PC-9 (cell line): ENCODE measurements at regions not wholly inside any gene's neighbourhood (a gene's known extent, or its start where the extent isn't known, plus 50 kb on each side); places are given as distances from the start of the nearest gene placed in this dataset.
"Not testable (repeated sequence)": the region's sequence is repeated elsewhere in the genome, so short reads cannot be mapped to it uniquely, and the experiment has no call there.

Experiments
- BruUV-seq: library from RNA; stranded (reverse); fragments of 400-500 nt; replicated peaks from 2 replicates; lab custom pipeline; 2021; lab: Mats Ljungman, UMichigan
- CTCF ChIA-PET: fragments of 300-600 bp; sonication (Branson Sonifier 250); formaldehyde crosslinking; loops from one replicate; lab custom pipeline; 2022; ENCODE audit warnings: antibody characterized with exemption; lab: Charles Lee
- POLR2A ChIA-PET: fragments of 300-600 bp; sonication (Branson Sonifier 250); formaldehyde crosslinking; loops from one replicate; lab custom pipeline; 2022; ENCODE audit warnings: antibody characterized with exemption; ENCODE audit not compliant: unreplicated experiment; lab: Charles Lee
- DNase-seq, 2 experiments: peaks; one replicate each; pipeline versions ENCODE4 v3.0.0 to v3.0.0-alpha.2; 2015 to 2022; ENCODE audit warnings: mixed read lengths in 1 of 2
- H2AFZ ChIP-seq: fragments of 200-600 bp; sonication (generic); 2 replicates; pipeline ENCODE4 v1.8.1; 2017; ENCODE audit warnings: antibody characterized with exemption
- H3F3A ChIP-seq: fragments of 200-600 bp; sonication (generic); 2 replicates; pipeline ENCODE4 v1.8.1; 2017; ENCODE audit warnings: antibody characterized with exemption, mild to moderate bottlenecking, low read depth; ENCODE audit not compliant: insufficient read depth
- H3K27ac ChIP-seq: fragments of 200-600 bp; sonication (generic); 2 replicates; pipeline ENCODE4 v1.6.1; 2016; ENCODE audit warnings: mixed run types
- H3K27me3 ChIP-seq: fragments of 200-600 bp; sonication (generic); 2 replicates; pipeline ENCODE4 v1.6.1; 2016; ENCODE audit warnings: low read depth, mixed run types; ENCODE audit not compliant: insufficient read depth
- H3K36me3 ChIP-seq: fragments of 200-600 bp; sonication (generic); 2 replicates; pipeline ENCODE4 v1.6.1; 2016; ENCODE audit warnings: low read depth, mixed run types
- H3K4me1 ChIP-seq: fragments of 200-600 bp; sonication (generic); replicated peaks from 2 replicates; pipeline ENCODE4 v1.6.1; 2016; ENCODE audit warnings: mixed run types; ENCODE audit not compliant: insufficient read depth
- H3K4me2 ChIP-seq: fragments of 200-600 bp; sonication (generic); 2 replicates; pipeline ENCODE4 v1.6.1; 2017; ENCODE audit warnings: mixed run types
- H3K4me3 ChIP-seq: fragments of 200-600 bp; sonication (generic); 2 replicates; pipeline ENCODE4 v1.6.1; 2016; ENCODE audit warnings: mixed run types
- H3K79me2 ChIP-seq: fragments of 200-600 bp; sonication (generic); 2 replicates; pipeline ENCODE4 v1.6.1; 2017; ENCODE audit warnings: low read depth, mixed run types
- H3K9me2 ChIP-seq: fragments of 200-600 bp; sonication (generic); 2 replicates; pipeline ENCODE4 v1.8.1; 2017; ENCODE audit warnings: mild to moderate bottlenecking; ENCODE audit not compliant: insufficient read depth
- H3K9me3 ChIP-seq: fragments of 200-600 bp; sonication (generic); 2 replicates; pipeline ENCODE4 v1.8.1; 2016; ENCODE audit warnings: low read depth; ENCODE audit not compliant: insufficient read depth
- H4K20me1 ChIP-seq: fragments of 200-600 bp; sonication (generic); 2 replicates; pipeline ENCODE4 v1.8.1; 2017; ENCODE audit not compliant: insufficient read depth
- EZH2 ChIP-seq: fragments of 200-600 bp; sonication (generic); IDR thresholded peaks from 2 replicates; pipeline ENCODE4 v1.8.0; 2017; ENCODE audit warnings: antibody characterized with exemption, low read depth
- intact Hi-C: fragments of 100-400 bp; cut with micrococcal nuclease; formaldehyde crosslinking; loops from one replicate; pipeline ENCODE4 v1.10.0; 2022; ENCODE audit not compliant: unreplicated experiment
- TF ChIP-seq, protein P1 (sequence below): fragments of 200-600 bp; sonication (generic); conservative IDR thresholded peaks from 2 replicates; pipeline ENCODE4 v1.6.1; 2017; ENCODE audit warnings: mixed run types, antibody characterized with exemption, mild to moderate bottlenecking, moderate library complexity

DNA sequence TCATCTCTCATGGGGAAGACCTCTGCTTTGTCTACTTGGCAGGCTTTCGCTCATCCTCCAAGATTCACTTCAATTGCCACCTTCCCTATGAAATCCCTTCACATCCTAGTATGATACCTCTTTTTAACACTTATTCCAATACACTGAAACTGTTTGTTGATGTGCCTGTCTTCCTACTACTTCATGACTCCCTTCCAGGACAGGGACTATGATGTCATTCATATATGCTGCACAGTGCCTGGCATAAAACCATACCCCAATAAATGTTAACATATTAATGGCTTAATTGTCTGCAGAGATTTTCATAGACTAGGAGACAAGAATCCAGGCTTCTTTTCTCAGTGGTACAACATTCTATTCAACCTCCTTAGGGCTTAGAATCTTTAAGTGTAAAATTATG lies 215.5 kb downstream of the ZNF608 start:
- H3K36me3 ChIP-seq: no peaks in the 10 kb centered on the region
- intact Hi-C loops: no loop called here
- BruUV-seq: no TSS peak
- no peak overlapping the region for H2AFZ ChIP-seq
- no peaks in the 10 kb centered on the region for H3K9me3 ChIP-seq
- no peak for TF ChIP-seq EZH2
- TF ChIP-seq, protein P1, sequence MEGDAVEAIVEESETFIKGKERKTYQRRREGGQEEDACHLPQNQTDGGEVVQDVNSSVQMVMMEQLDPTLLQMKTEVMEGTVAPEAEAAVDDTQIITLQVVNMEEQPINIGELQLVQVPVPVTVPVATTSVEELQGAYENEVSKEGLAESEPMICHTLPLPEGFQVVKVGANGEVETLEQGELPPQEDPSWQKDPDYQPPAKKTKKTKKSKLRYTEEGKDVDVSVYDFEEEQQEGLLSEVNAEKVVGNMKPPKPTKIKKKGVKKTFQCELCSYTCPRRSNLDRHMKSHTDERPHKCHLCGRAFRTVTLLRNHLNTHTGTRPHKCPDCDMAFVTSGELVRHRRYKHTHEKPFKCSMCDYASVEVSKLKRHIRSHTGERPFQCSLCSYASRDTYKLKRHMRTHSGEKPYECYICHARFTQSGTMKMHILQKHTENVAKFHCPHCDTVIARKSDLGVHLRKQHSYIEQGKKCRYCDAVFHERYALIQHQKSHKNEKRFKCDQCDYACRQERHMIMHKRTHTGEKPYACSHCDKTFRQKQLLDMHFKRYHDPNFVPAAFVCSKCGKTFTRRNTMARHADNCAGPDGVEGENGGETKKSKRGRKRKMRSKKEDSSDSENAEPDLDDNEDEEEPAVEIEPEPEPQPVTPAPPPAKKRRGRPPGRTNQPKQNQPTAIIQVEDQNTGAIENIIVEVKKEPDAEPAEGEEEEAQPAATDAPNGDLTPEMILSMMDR: no peak
- H4K20me1 ChIP-seq: no peaks in the 10 kb centered on the region
- H3K27me3 ChIP-seq: no peaks in the 10 kb centered on the region
- CTCF ChIA-PET: no interaction called here
- H3K79me2 ChIP-seq: no peaks in the 10 kb centered on the region
- no peak overlapping the region for H3K27ac ChIP-seq
- POLR2A ChIA-PET: no interaction called here
- no peak overlapping the region for H3K4me2 ChIP-seq
- DNase-seq: no peak
- H3K9me2 ChIP-seq: no peaks in the 10 kb centered on the region
- 0 out of 2 replicates have a peak, but pooled peaks cover 7% of the 10 kb centered on the region for H3F3A ChIP-seq
- H3K4me3 ChIP-seq: no peak overlapping the region
- no peaks in the 10 kb centered on the region for H3K4me1 ChIP-seq

DNA sequence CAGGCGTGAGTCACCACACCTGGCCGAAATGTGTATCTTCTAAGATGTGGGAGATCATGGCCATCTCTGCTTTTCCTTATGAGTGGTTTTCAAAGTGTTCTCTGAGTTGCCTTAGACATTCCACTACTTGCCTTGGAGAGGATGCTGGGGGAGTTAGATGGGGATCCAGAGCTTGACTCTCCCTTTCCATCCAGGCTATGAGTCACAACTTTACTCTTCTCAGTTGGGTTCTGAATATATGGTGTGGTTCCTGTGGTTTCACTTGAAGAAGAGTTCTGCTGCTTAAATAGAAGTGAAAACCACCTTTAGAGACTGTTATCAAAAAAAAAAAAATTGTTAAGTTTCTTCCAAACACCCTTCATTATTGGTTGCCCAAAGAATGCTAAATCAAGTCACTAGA lies 217.6 kb downstream of the ZNF608 start:
- TF ChIP-seq, protein P1: no peak
- no peak for TF ChIP-seq EZH2
- no peaks in the 10 kb centered on the region for H3K79me2 ChIP-seq
- no peaks in the 10 kb centered on the region for H4K20me1 ChIP-seq
- H3K4me2 ChIP-seq: no peak overlapping the region
- H3K36me3 ChIP-seq: no peaks in the 10 kb centered on the region
- H3K27me3 ChIP-seq: no peaks in the 10 kb centered on the region
- no peak for DNase-seq
- H3K9me3 ChIP-seq: no peaks in the 10 kb centered on the region
- CTCF ChIA-PET: no interaction called here
- H3F3A ChIP-seq: 0 out of 2 replicates have a peak, but pooled peaks cover 7% of the 10 kb centered on the region
- POLR2A ChIA-PET: no interaction called here
- H2AFZ ChIP-seq: no peak overlapping the region
- no peaks in the 10 kb centered on the region for H3K9me2 ChIP-seq
- intact Hi-C loops: no loop called here
- H3K4me1 ChIP-seq: no peaks in the 10 kb centered on the region
- no TSS peak for BruUV-seq
- H3K27ac ChIP-seq: no peak overlapping the region
- no peak overlapping the region for H3K4me3 ChIP-seq

DNA sequence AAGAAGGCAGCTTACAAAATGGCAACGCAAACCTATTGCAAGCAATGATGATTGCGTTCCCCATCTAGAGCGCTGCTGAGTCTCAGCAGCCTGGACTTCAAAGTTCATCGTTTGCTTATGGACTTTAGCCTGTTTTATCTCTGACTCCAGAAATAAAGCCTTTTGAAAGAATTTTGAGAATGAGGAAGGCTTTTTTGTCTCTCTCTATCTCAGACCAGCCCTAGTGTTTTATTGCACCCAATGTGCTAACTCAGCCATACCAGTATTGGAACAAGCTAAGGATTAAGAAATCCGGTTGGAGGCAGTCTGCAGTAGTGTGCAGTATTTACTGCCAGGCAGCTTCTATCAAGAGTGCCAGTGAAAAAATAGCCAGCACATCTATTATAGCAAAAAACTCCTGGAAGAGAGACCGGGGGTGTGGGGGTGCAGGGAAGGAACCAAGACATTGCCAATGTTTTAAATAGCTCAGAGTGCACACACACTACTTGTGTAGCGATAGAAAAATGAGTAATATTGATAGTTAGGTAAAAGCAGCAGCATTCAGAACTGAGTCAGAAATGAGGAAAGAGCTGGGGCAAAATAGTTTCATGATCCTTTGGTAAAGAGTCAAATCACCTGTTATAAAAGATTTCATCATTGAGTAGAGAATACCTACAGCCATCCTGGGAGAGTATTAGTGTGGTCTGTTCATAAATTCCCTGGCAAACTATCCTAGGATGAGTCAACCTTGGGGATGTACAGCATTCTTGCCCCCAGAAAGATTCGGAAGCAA lies 219.0 kb downstream of the ZNF608 start:
- H3F3A ChIP-seq: 0 out of 2 replicates have a peak, but pooled peaks cover 7% of the 10 kb centered on the region
- ChIA-PET POLR2A (no interaction called here), CTCF (no interaction called here)
- TF ChIP-seq, protein P1: no peak
- TF ChIP-seq EZH2: no peak
- no peak overlapping the region for H3K4me2 ChIP-seq
- no peak overlapping the region for H3K4me3 ChIP-seq
- no TSS peak for BruUV-seq
- H3K4me1 ChIP-seq: no peaks in the 10 kb centered on the region
- H3K36me3 ChIP-seq: no peaks in the 10 kb centered on the region
- no peaks in the 10 kb centered on the region for H3K79me2 ChIP-seq
- no peaks in the 10 kb centered on the region for H3K27me3 ChIP-seq
- no peak overlapping the region for H3K27ac ChIP-seq
- no peaks in the 10 kb centered on the region for H4K20me1 ChIP-seq
- no peaks in the 10 kb centered on the region for H3K9me3 ChIP-seq
- H3K9me2 ChIP-seq: no peaks in the 10 kb centered on the region
- DNase-seq: peak in 1 of 2 experiments; percentile 46
- intact Hi-C loops: no loop called here
- no peak overlapping the region for H2AFZ ChIP-seq

DNA sequence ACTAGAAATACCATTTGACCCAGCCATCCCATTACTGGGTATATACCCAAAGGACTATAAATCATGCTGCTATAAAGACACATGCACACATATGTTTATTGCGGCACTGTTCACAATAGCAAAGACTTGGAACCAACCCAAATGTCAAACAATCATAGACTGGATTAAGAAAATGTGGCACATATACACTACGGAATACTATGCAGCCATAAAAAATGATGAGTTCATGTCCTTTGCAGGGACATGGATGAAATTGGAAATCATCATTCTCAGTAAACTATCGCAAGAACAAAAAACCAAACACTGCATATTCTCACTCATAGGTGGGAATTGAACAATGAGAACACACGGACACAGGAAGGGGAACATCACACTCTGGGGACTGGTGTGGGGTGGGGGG lies 220.4 kb downstream of the ZNF608 start:
- H3K27me3 ChIP-seq, H3K36me3 ChIP-seq, CTCF ChIA-PET, H3K9me3 ChIP-seq, H3F3A ChIP-seq, H3K4me2 ChIP-seq, H3K4me1 ChIP-seq, H3K79me2 ChIP-seq, BruUV-seq, H3K9me2 ChIP-seq, H2AFZ ChIP-seq, H3K27ac ChIP-seq, intact Hi-C loops, DNase-seq, H4K20me1 ChIP-seq, H3K4me3 ChIP-seq, POLR2A ChIA-PET: not testable (repeated sequence)
